H9 (cell line): ENCODE measurements at regions not wholly inside any gene's neighbourhood (a gene's known extent, or its start where the extent isn't known, plus 50 kb on each side); places are given as distances from the start of the nearest gene placed in this dataset.

ENCODE experiments used
- DNase-seq: peaks from one replicate; pipeline ENCODE4 v3.0.0-alpha.2; 2017
- H2AFZ ChIP-seq: one replicate; pipeline ENCODE4 v1.6.1; 2013; ENCODE audit warnings: mild to moderate bottlenecking, low read length, control low read depth, moderate library complexity
- H2AK5ac ChIP-seq: 2 replicates; pipeline ENCODE4 v1.6.1; 2013; ENCODE audit warnings: low read length, control low read depth, mixed read lengths; ENCODE audit not compliant: insufficient read length
- H2BK120ac ChIP-seq: one replicate; pipeline ENCODE4 v1.6.1; 2013; ENCODE audit warnings: low read depth, mild to moderate bottlenecking, low read length, control low read depth, inconsistent platforms; ENCODE audit not compliant: poor library complexity, severe bottlenecking
- H2BK12ac ChIP-seq: 2 replicates; pipeline ENCODE4 v1.6.1; 2013; ENCODE audit warnings: low read length, control low read depth, mixed read lengths, low read depth; ENCODE audit not compliant: insufficient read length
- H2BK15ac ChIP-seq: 2 replicates; pipeline ENCODE4 v1.6.1; 2013; ENCODE audit warnings: low read depth, low read length, control low read depth
- H2BK20ac ChIP-seq: one replicate; pipeline ENCODE4 v1.6.1; 2013; ENCODE audit warnings: low read depth, mild to moderate bottlenecking, low read length, control low read depth, inconsistent platforms; ENCODE audit not compliant: poor library complexity, severe bottlenecking
- H2BK5ac ChIP-seq: 2 replicates; pipeline ENCODE4 v1.6.1; 2013; ENCODE audit warnings: low read length, control low read depth, mixed read lengths; ENCODE audit not compliant: insufficient read length
- H3K14ac ChIP-seq: 2 replicates; pipeline ENCODE4 v1.6.1; 2013; ENCODE audit warnings: low read length, control low read depth; ENCODE audit not compliant: insufficient read depth
- H3K18ac ChIP-seq: 2 replicates; pipeline ENCODE4 v1.6.1; 2013; ENCODE audit warnings: low read depth, mild to moderate bottlenecking, mixed read lengths, low read length, control low read depth; ENCODE audit not compliant: insufficient read length
- H3K23ac ChIP-seq: 2 replicates; pipeline ENCODE4 v1.6.1; 2013; ENCODE audit warnings: low read length, control low read depth, mixed read lengths, low read depth; ENCODE audit not compliant: insufficient read length
- H3K23me2 ChIP-seq: 2 replicates; pipeline ENCODE4 v1.6.1; 2013; ENCODE audit warnings: low read depth, mild to moderate bottlenecking, mixed read lengths, low read length, control low read depth; ENCODE audit not compliant: insufficient read length, poor library complexity, severe bottlenecking
- H3K27ac ChIP-seq: 2 replicates; pipeline ENCODE4 v1.5.1; 2013; ENCODE audit warnings: low read length, control low read depth, mixed read lengths, low read depth; ENCODE audit not compliant: insufficient read length
- H3K27me3 ChIP-seq: 2 replicates; pipeline ENCODE4 v1.6.1; 2013; ENCODE audit warnings: low read length, control low read depth, inconsistent platforms; ENCODE audit not compliant: insufficient read depth
- H3K4ac ChIP-seq: 2 replicates; pipeline ENCODE4 v1.6.1; 2013; ENCODE audit warnings: low read depth, mild to moderate bottlenecking, control low read depth, inconsistent platforms, low read length, moderate library complexity
- H3K4me1 ChIP-seq: 2 replicates; pipeline ENCODE4 v1.6.1; 2013; ENCODE audit warnings: low read length, control low read depth, inconsistent platforms; ENCODE audit not compliant: insufficient read depth
- H3K4me2 ChIP-seq: 2 replicates; pipeline ENCODE4 v1.6.1; 2013; ENCODE audit warnings: low read length, control low read depth, mixed read lengths; ENCODE audit not compliant: insufficient read length, insufficient read depth
- H3K56ac ChIP-seq: 2 replicates; pipeline ENCODE4 v1.6.1; 2013; ENCODE audit warnings: low read depth, mild to moderate bottlenecking, mixed read lengths, low read length, control low read depth; ENCODE audit not compliant: insufficient read length
- H3K79me1 ChIP-seq: 2 replicates; pipeline ENCODE4 v1.6.1; 2013; ENCODE audit warnings: low read depth, mild to moderate bottlenecking, moderate library complexity, low read length, control low read depth, inconsistent platforms; ENCODE audit not compliant: insufficient read depth, poor library complexity, severe bottlenecking
- H3K79me2 ChIP-seq: 2 replicates; pipeline ENCODE4 v1.6.1; 2013; ENCODE audit warnings: low read length, control low read depth, inconsistent platforms; ENCODE audit not compliant: insufficient read depth
- H3K9ac ChIP-seq: 2 replicates; pipeline ENCODE4 v1.6.1; 2013; ENCODE audit warnings: low read length, control low read depth, mixed read lengths; ENCODE audit not compliant: insufficient read length; ENCODE audit errors: extremely low read depth
- H3K9me3 ChIP-seq: one replicate; pipeline ENCODE4 v1.6.1; 2013; ENCODE audit warnings: low read depth, low read length, inconsistent platforms; ENCODE audit not compliant: control insufficient read depth
- H3T11ph ChIP-seq: one replicate; pipeline ENCODE4 v1.6.1; 2013; ENCODE audit warnings: mild to moderate bottlenecking, low read length, control low read depth, inconsistent platforms
- H4K20me1 ChIP-seq: one replicate; pipeline ENCODE4 v1.6.1; 2013; ENCODE audit not compliant: control insufficient read depth, insufficient read length, insufficient read depth
- H4K5ac ChIP-seq: 2 replicates; pipeline ENCODE4 v1.6.1; 2013; ENCODE audit warnings: low read depth, mild to moderate bottlenecking, mixed read lengths, low read length, control low read depth; ENCODE audit not compliant: insufficient read length
- H4K8ac ChIP-seq: replicated peaks from 2 replicates; pipeline ENCODE4 v1.6.1; 2013; ENCODE audit warnings: low read length, control low read depth, mixed read lengths, low read depth; ENCODE audit not compliant: insufficient read length
- H4K91ac ChIP-seq: 2 replicates; pipeline ENCODE4 v1.6.1; 2013; ENCODE audit warnings: low read depth, mild to moderate bottlenecking, moderate library complexity, mixed read lengths, low read length, control low read depth; ENCODE audit not compliant: insufficient read length
- H3K27ac Mint-ChIP-seq, 3 experiments: 2 replicates in 2 of 3; 3 replicates in 1 of 3; pipeline ENCODE4 v1.8.0; 2020 to 2021; ENCODE audit warnings: mixed read lengths in 3 of 3, mild to moderate bottlenecking in 1 of 3, moderate library complexity in 1 of 3
- H3K27me3 Mint-ChIP-seq: 2 replicates; pipeline ENCODE4 v1.8.0; 2021; ENCODE audit warnings: low read depth, mild to moderate bottlenecking, moderate library complexity, mixed read lengths
- H3K36me3 Mint-ChIP-seq, 3 experiments: 2 replicates in 2 of 3; 3 replicates in 1 of 3; pipeline ENCODE4 v1.8.0; 2020 to 2021; ENCODE audit warnings: low read depth in 3 of 3, mixed read lengths in 3 of 3; ENCODE audit not compliant: insufficient read depth in 1 of 3
- H3K4me1 Mint-ChIP-seq, 2 experiments: 2 replicates each; pipeline ENCODE4 v1.8.0; 2020; ENCODE audit warnings: mixed read lengths in 2 of 2
- H3K4me3 Mint-ChIP-seq, 2 experiments: 2 replicates in 1 of 2; 3 replicates in 1 of 2; pipeline ENCODE4 v1.8.0; 2020 to 2021; ENCODE audit warnings: mild to moderate bottlenecking in 2 of 2, mixed read lengths in 2 of 2, moderate library complexity in 1 of 2
- H3K9me3 Mint-ChIP-seq, 2 experiments: 2 replicates in 1 of 2; 3 replicates in 1 of 2; pipeline ENCODE4 v1.8.0; 2020; ENCODE audit warnings: mild to moderate bottlenecking in 2 of 2, mixed read lengths in 2 of 2, moderate library complexity in 1 of 2
- CTCF ChIP-seq: fragments of 200-600 bp; sonication (generic); conservative IDR thresholded peaks from 3 replicates; pipeline ENCODE4 v1.8.0; 2021; ENCODE audit warnings: antibody characterized with exemption, mild to moderate bottlenecking
- WGBS: extraction: QIAGEN DNeasy Blood & Tissue Kit; methylation state at CpG from one replicate; pipeline ENCODE4 v1.1.7; 2013; ENCODE audit warnings: missing lambda C conversion rate, low lambda C conversion rate, mixed read lengths; ENCODE audit not compliant: insufficient read length; ENCODE audit errors: extremely low coverage; 5-methylcytosine and 5-hydroxymethylcytosine counted together

GRCh38 chr16:47967374-47967773 lies 188.4 kb downstream of the ABCC12 start:
- Histone ChIP-seq H4K91ac (no peak overlapping the region), H3K14ac (no peak overlapping the region), H2AK5ac (no peak overlapping the region), H3K18ac (no peak overlapping the region), H2BK12ac (no peak overlapping the region), H3K23ac (no peak overlapping the region), H3K9ac (no peak overlapping the region), H3K4me1 (peaks cover 6% of the 10 kb centered on the region; the same call in 1 of the 2 replicates), H4K20me1 (no peaks in the 10 kb centered on the region), H3K79me2 (no peaks in the 10 kb centered on the region), H3K27ac (no peak overlapping the region), H2BK20ac (no peak overlapping the region), H2BK15ac (no peak overlapping the region), H4K5ac (no peak overlapping the region), H3K9me3 (no peaks in the 10 kb centered on the region), H2BK120ac (no peak overlapping the region), H3K4ac (no peak overlapping the region), H3K4me2 (no peak overlapping the region), H3K27me3 (no peaks in the 10 kb centered on the region), H3K23me2 (no peaks in the 10 kb centered on the region), H4K8ac (no peak overlapping the region), H3T11ph (no peak overlapping the region), H2BK5ac (no peak overlapping the region), H3K79me1 (no peaks in the 10 kb centered on the region), H2AFZ (no peak overlapping the region), H3K56ac (no peak overlapping the region)
- Mint-ChIP-seq H3K27me3 (no peaks in the 10 kb centered on the region; the same call in 1 of the 2 replicates), H3K4me3 (no peak overlapping the region), H3K9me3 (no peaks in the 10 kb centered on the region), H3K4me1 (peaks cover 31 to 36% of the 10 kb centered on the region in 2 experiments), H3K36me3 (no peaks in the 10 kb centered on the region), H3K27ac (no peak overlapping the region)
- no CpG with 5 or more reads among the region's 2 CpGs for WGBS
- DNase-seq = no peak
- no peak for TF ChIP-seq CTCF
